ENCODE measurements at regions not wholly inside any gene's neighbourhood (a gene's known extent, or its start where the extent isn't known, plus 50 kb on each side); places are given as distances from the start of the nearest gene placed in this dataset.

DNA sequence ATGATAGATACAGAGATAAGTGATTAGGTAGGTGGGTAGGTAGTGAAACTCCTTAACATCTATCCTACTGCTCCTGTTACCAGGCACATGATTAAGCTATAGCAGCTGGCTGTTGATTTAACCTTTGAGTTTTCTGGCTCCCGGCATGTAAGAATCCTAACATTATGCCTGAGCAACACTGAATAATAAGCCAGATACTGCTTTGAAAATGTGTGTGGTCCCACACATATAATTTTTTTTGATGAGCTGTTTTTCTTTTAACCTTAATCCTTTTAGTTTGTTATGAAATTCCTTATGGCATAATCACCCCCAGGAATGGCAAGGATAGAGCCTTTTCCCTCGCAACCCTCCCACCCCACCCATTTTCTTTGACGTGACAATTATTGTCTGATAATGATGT lies 104.2 kb upstream of the NEUROD1 start:
- Histone ChIP-seq H3K27ac (ENCODE audit: insufficient read depth, low read depth, low read length) (no peak overlapping the region), H3K4me3 (replicated peaks in 1 of 3; ENCODE audit: insufficient read depth in 1 of 3, low read depth in 1 of 3, low read length in 3 of 3) (no peak overlapping the region), H3K9me1 (replicated peaks; ENCODE audit: control insufficient read depth, extremely low read depth, insufficient read depth, low read length) (no peaks in the 10 kb centered on the region), H3K9ac (replicated peaks; ENCODE audit: extremely low read depth, insufficient read depth, low read length) (no peak overlapping the region), H3K4me2 (ENCODE audit: insufficient read depth, low read length) (no peak overlapping the region), H2AFZ (ENCODE audit: low read depth, low read length) (peak overlapping the region; percentile 38), H3K4me1 (ENCODE audit: control insufficient read depth, extremely low read depth, insufficient read depth, low read length) (peaks cover 48% of the 10 kb centered on the region), H3K27me3 (ENCODE audit: control insufficient read depth in 2 of 2, insufficient read depth in 2 of 2, low read length in 2 of 2) (no peaks in the 10 kb centered on the region), H3K36me3 (ENCODE audit: control insufficient read depth in 2 of 2, extremely low read depth in 1 of 2, insufficient read depth in 2 of 2, low read length in 2 of 2) (no peaks in the 10 kb centered on the region), H3K9me3 (replicated peaks; ENCODE audit: control insufficient read depth, insufficient read depth, low read length) (no peaks in the 10 kb centered on the region), H3K79me2 (ENCODE audit: control insufficient read depth, insufficient read depth, low read length) (no peaks in the 10 kb centered on the region), H4K20me1 (replicated peaks; ENCODE audit: control insufficient read depth, extremely low read depth, insufficient read depth, low read length) (no peaks in the 10 kb centered on the region)
- no peak for FAIRE-seq
- intact Hi-C loops (cut with micrococcal nuclease) (no loop called here), dilution Hi-C loops (cut with MboI; ENCODE audit: extremely low pct_ligation_motif_present, low sequenced_read_pairs) (no loop called here)
- ChIA-PET CTCF (interaction anchor here (0.9 to 1.4 kb wide), 2 partner anchors 42 to 119 kb away, joined by 4 to 5 read pairs; no protein-coding TSS in a partner anchor), POLR2A (no interaction called here)
- BruUV-seq (replicated peaks): no TSS peak
- TF ChIP-seq JUN (IDR thresholded peaks at IDR 0.05; ENCODE audit: borderline replicate concordance, insufficient read depth, insufficient read length, low read depth): no peak
- TF ChIP-seq, protein P1, sequence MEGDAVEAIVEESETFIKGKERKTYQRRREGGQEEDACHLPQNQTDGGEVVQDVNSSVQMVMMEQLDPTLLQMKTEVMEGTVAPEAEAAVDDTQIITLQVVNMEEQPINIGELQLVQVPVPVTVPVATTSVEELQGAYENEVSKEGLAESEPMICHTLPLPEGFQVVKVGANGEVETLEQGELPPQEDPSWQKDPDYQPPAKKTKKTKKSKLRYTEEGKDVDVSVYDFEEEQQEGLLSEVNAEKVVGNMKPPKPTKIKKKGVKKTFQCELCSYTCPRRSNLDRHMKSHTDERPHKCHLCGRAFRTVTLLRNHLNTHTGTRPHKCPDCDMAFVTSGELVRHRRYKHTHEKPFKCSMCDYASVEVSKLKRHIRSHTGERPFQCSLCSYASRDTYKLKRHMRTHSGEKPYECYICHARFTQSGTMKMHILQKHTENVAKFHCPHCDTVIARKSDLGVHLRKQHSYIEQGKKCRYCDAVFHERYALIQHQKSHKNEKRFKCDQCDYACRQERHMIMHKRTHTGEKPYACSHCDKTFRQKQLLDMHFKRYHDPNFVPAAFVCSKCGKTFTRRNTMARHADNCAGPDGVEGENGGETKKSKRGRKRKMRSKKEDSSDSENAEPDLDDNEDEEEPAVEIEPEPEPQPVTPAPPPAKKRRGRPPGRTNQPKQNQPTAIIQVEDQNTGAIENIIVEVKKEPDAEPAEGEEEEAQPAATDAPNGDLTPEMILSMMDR (IDR thresholded peaks at IDR 0.05; ENCODE audit: extremely low read depth in 1 of 2, insufficient read depth in 1 of 2, low read depth in 1 of 2, low read length in 2 of 2): no peak
- TF ChIP-seq POLR2A (IDR thresholded peaks at IDR 0.05; ENCODE audit: low read depth, low read length): no peak
- no peak for TF ChIP-seq GATA2 (IDR thresholded peaks at IDR 0.05; ENCODE audit: insufficient read depth, insufficient read length, low read depth, low read length)
- no peak for TF ChIP-seq FOS (IDR thresholded peaks at IDR 0.05; ENCODE audit: borderline replicate concordance, insufficient read depth, low read length)
- TF ChIP-seq POLR2AphosphoS5 (IDR thresholded peaks at IDR 0.05; ENCODE audit: insufficient read depth, low read depth, low read length): no peak
- TF ChIP-seq, protein P2, sequence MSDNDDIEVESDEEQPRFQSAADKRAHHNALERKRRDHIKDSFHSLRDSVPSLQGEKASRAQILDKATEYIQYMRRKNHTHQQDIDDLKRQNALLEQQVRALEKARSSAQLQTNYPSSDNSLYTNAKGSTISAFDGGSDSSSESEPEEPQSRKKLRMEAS (IDR thresholded peaks at IDR 0.05; ENCODE audit: insufficient read depth, insufficient read length): no peak
- no peak for TF ChIP-seq MYC (IDR thresholded peaks at IDR 0.05; ENCODE audit: low read depth, low read length)
- TF ChIP-seq EZH2 (IDR thresholded peaks at IDR 0.05; ENCODE audit: borderline replicate concordance, low read depth, low read length, severe bottlenecking): no peak
- DNase-seq (ENCODE audit: low read depth, low spot score): peak; percentile 35

Data from endothelial cell of umbilical vein (primary cell).